ENCODE measurements at regions not wholly inside any gene's neighbourhood (a gene's known extent, or its start where the extent isn't known, plus 50 kb on each side); places are given as distances from the start of the nearest gene placed in this dataset.
"Not testable (repeated sequence)": the region's sequence is repeated elsewhere in the genome, so short reads cannot be mapped to it uniquely, and the experiment has no call there.

DNA sequence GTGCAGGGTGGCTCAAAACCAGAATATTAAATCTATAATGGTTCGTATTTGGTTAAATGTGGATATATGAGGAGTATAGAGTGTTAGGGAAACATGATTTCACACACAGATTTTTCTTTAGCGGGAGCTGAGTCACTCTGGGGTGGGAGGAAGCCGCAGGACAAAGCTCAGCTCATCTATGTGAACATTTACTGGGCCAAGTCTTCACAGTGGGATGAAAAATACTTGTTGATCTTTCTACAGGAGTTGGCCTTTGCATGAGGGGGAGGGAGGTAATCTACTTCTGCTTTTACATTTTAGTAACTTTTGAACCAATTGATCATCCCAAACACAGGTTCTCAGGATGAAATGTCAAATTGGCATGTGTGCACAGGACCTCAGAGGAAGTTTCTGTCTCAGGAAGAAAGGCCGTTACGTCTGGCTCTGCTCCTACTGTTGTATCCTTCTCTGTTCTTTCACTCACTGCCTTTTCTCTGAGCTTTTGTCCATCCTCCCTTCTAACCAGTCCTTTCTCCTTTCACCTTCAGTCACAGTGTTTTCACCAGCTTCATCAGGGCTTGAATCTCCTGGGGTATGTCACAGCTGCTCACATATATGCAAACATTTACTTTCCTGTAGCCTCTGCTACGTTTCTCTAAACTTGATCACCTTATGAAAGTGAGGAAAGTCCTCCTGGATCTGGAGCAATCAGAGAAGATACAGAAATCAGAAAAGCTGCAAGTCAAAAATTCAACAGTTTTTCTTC is 943.3 kb upstream of the FANCL start:
- no peak for DNase-seq (ENCODE audit: low read depth)

DNA sequence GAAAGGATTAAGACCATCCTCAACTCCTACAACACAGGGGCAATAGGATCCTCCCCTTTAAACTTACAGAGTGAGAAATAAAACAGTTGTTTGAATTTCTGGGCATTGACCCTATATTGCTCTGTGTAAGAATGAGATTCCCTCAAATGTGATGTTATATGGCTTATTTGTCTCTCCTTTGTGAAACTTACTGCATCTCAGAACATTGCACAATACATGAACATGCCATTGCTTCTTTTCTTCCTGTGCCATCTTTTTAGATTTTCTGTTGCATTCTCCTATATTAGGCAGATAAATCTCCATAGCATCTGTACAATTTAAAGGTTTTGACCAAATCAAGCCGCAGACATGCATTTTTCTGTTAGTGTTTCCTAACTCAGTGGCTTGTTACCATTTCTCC is 941.9 kb upstream of the FANCL start:
- DNase-seq (ENCODE audit: low read depth) = no peak

DNA sequence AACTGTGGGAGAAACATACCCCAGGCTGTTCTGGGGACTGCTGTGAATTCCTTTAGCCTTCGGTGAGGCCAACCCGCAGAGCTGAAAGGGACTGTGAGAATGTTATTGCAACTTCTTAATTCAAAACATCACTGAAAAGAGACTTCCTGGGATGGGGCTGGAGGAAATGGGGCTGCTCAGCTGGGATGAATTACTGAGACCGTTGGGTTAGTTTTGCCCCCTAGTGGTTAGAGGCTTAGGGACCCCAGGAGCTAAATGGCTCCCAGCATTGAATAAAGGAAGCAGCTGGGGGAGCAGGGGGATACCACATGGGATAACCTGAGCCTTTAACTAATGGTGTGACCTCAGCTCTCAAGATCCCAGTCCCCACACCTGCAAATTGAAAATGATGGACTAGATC is 941.1 kb upstream of the FANCL start:
- DNase-seq (ENCODE audit: low read depth) = no peak

DNA sequence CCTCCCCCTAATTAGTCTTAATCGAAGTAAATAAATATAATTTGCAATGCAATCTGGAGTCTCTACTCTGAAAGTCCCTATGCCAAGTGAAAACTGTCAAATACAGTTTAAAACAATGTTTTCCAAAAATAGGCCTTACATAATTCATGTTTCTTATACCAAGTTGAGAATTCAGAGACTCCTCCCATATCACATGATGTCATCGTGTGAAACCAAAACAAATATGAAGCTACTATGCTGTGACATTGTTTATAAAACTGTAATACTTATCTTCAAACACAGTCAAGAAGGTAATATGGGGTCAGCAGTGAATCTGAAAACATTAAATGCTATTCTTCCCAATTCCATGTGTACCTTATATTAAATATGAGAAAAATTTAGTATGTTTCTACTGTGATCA is 940.2 kb upstream of the FANCL start:
- no peak for DNase-seq (ENCODE audit: low read depth)

DNA sequence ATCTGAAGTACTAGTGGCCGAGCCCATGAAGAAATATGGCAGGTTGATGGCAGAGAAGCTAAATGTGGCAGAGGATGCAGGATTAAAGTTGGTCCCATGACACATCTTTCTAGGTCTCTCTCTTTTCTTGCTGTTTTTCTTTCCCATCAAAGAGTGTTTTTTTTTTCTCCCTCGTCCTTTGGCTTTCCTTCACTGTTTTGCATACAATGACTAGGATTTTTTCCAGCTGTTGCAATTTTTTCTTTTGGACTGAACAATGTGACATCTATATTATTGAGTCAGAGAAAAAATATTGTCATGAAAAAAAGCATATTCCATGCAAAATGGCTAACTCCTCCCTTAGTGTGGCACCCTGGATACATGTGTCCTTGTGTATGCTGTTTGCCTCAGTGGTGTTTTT is 939.5 kb upstream of the FANCL start:
- no peak for DNase-seq (ENCODE audit: low read depth)

DNA sequence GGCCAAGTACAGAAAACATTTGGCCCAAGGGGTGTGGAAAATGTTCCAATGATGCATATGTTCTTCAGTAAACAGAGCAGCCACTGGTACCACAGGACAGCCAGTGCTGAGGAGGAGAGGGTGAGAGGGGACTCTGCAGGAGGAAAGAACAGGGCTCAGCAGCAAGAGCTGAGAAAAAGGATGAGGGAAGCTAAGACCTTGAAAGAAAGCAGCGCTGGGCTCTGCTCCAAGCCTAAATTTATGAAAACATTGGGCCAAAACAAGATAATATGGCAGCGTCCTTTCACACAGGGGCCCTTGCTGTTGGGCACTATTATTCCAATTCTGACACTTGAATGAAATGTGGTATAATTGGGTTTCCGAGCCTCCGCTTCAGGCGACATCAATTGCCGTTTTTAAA is 939.0 kb upstream of the FANCL start:
- no peak for DNase-seq (ENCODE audit: low read depth)

DNA sequence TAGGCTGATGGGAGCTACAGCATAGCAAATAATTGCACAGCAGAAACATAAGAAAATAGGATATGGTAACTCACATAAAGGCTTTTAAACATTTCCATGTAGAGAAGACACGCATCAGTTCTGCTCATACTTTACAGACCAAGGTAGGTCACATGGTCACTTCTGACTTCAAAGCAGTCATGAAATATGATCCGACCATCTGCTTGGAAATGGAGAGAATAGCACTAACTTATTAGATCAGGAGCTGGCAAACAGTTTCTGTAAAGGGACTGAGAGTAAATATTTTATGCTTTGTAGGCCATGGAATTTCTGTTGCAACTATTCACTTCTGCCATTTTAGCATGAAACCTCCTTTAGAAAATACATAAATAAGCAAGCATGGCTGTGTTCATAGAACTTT is 936.6 kb upstream of the FANCL start:
- DNase-seq (ENCODE audit: low read depth) = no peak

DNA sequence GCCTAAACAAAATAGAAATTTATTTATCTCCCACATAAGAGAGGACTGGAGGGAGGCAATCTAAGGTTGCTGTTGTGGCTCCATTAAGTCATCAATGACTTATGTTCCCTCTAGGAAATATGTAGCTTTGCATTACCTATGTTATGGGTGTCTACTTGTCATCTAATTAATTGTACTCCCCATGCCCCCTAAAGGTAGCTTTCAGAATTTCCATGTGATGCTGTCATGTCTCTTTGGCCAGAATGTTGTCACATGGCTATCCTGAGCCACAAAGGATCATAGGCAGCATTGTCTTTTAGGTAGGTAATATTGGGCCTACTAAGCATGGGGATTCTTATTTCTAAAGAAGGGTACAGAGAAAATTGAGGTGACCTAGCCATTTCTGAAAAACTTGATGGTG is 935.6 kb upstream of the FANCL start:
- no peak for DNase-seq (ENCODE audit: low read depth)

DNA sequence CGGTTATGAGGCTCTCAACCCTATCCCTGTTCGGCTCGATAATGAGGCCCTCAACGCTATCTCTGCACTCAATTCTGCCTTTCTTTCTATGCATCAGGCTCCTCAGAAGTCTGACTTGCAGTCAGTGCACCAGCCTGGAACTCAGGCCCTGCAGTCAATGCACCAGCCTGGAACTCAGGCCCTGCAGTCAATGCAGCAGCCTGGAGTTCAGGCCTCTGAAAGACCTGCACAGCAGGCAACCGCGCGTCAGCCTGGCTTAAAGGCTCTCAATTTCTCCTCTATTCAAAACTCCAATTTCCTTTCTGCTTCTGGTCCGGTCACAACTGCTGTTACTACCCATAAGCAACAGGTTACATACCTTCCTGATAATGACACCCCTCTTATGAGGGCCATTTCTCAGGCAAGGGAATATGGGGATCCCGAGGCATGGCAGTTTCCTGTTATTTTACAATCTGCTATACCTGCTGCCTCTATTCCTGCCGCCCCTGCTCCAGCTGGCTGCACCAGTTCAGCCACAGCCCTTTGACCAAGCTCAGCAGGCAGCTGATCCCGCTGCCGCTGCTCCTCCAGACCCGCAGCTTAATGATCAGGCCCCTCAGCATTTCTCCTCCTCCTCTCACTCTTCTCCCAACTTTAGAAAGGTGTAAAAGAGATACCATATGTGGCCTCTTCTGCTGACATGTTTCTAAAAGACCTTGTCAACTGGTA is 933.6 kb upstream of the FANCL start:
- no peak for DNase-seq (ENCODE audit: low read depth)

DNA sequence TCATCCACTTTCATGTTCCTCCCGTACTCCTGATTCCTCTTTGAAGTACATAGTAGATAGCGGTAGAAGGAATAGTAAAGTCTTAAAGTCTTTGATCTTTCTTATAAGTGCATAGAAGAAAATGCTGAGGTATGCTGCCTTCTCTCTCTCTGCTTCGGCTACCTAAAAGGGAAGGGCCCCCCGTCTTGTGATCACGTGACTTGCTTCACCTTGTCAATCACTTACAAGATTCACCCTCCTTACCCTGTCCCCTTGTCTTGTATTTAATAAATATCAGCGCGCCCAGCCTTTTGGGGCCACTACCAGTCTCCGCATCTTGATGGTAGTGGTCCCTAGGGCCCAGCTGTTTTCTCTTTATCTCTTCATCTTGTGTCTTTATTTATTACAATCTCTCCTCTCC is 932.2 kb upstream of the FANCL start:
- DNase-seq (ENCODE audit: low read depth) = no peak

DNA sequence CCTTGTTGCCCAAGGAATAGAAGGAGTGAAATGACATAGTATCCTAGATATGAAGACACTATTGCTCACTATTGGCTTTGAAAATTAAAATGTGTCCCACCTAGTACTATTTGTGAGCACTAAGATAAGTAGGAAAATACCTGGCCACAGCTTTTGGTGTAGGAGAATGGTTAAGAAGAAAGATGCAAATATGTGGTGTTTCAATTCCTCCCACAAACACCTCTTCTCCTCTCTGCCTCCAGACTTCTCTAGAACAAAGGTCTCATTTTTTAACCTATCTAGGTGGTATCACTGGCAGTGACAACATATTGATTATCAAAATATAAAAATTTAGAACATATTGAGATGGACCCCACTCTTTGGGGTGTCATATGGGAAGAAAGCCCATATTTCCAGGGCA is 929.9 kb upstream of the FANCL start:
- no peak for DNase-seq (ENCODE audit: low read depth)

DNA sequence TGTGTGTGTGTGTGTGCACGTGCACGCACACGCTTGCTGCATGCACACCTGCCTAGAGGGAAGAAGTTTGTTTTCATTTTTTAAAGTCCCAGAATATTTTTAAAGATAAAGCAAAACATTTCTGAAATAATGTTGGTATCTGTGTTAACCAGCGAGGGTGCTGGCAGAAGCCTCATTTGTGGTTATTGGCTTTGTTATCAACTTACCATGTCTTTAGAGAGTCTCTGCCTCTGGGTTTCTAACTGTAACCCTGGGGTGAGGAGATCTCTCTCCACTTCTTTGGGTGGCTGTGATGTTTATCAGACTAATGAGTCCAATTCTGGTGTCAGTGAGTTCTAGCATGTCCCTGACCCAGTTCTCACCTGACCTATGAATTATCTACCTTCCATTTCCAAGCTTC is 927.6 kb upstream of the FANCL start:
- DNase-seq (ENCODE audit: low read depth) = no peak

DNA sequence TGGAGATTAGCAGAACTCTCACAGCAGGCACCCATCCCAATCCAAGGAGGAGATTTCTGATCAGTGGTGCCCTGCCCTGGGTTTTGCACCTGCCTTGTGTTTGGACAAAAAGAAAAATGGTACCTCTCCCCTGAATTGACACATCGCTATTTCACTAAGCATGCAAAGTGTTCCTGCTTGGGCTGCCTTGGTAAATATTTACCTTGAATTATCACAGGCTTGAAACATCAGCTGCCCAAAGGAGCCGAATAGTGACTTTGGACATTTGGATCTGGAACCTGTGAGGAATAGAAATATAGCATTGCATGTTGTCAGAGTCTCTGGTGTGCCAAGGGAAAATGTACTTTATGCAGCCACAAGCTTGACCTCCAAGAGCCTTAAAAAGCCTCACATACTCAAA is 926.4 kb upstream of the FANCL start:
- DNase-seq (ENCODE audit: low read depth) = no peak

DNA sequence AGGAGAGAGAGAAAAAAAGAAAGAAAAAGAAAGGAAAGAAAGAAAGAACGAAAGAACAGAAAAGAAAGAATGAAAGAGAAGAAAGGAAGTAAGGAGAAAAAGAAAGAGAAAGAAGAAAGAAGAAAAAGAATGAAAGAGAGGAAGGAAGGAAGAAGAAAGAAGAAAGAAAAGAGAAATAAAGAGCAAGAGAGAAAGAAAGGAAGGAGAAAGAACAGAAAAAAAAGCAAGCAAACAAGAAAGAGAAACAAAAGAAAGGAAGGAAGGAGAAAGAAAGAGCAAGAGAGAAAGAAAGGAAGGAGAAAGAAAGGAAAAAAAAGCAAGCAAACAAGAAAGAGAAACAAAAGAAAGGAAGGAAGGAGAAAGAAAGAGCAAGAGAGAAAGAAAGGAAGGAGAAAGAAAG is 916.8 kb upstream of the FANCL start:
- not testable (repeated sequence) for DNase-seq (ENCODE audit: low read depth)

DNA sequence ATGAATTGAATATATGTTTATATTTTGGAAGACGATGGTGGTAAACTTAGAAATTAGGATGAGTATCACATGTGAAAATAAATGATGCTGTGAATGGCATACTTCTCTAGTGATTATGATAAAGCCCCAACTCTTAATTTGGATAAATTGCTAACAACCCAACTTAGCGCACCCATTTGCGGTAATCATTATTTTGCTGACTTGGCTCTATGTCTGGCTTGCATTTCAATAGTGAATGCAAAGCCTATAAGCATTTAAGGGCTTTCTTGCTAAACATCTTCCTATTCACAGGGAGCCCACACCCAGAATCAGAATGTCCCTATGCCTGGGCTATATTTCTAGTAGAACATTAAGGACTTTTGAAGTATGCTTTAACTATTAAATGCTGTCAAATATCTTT is 910.7 kb upstream of the FANCL start:
- DNase-seq (ENCODE audit: low read depth) = no peak

DNA sequence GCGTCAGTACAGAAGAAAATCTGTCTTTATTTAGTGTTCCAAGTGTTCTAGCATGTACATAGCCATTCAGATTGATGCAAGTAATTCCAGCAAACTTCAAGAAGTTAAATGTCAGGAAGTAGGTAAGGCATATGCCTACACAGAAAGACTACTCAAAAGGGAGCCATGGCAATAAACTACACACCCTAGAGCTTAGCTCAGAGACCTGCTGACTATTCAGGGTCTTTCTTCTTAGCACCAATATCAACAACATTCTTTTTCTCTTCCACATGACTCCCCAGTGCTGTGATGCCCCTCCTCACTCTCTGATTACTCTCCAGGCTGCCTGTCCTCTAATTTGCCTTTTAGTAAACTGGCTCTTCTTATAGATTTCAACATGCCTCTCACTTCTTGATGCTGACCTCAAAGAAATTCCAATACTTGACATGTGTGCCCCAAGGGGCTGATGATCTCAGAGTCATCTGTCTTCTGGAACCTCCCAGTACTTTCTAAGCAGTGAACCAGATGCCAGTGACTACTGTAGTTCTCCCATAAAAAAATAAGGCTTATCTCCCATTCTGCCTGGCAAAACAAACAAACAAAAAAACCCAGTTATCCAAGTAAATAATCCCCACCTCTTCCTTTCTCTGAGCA is 909.2 kb upstream of the FANCL start:
- no peak for DNase-seq (ENCODE audit: low read depth)

DNA sequence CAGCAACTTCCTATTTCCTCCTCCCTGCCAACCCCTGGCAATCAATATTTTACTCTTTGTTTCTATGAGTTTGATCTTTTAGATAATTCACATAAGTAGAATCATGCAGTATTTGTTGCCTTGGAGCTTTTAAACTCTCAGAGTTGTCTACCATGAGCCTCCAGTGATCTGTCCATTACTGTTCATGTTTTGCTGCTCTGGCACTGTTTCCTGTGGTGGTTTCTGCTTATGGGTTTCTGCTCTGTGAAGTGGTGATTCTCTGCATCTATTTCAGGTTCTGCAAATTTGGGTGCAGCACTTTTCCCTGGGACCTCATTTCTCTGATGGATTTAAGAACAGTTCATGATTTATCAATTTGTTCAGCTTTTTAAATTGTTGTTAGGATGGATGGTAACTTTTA is 908.1 kb upstream of the FANCL start:
- DNase-seq (ENCODE audit: low read depth) = no peak

DNA sequence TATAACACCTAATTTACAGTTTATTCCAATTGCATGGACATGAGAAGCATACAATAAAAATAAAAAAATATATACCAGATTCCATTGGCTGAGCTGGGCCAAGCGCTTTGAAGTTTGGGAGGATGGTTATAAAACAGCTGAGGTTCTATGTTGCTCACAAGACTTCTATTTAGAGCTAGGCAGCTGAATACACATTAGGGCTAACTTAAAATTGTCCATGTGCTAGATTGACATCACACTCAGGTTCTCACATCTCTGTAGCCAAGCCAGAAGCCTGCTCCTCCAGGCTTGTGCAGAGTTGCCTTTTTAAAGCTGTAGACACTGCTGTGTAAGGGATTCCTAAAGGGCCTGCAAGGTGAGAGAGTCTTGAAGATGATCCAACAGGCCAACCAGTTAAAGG is 871.1 kb upstream of the FANCL start:
- no peak for DNase-seq (ENCODE audit: low read depth)

DNA sequence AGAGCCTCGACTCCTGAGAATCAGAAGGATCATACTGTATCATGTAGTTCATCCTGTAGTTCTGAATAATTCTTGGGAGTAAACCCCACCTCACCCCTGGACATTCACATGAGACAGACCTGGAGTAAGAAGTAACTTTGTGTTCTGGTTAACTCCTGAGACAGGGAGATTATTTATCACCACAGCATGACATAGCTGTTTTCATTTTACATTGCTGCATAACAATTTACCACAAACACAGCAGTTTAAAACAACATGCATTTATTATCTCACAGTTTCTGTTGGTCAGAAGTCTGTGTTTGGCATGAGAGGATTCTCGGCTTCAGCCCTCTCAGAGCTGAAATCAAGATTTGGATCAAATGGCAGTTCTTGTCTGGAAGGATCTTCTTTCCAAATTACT is 855.8 kb upstream of the FANCL start:
- DNase-seq (ENCODE audit: low read depth) = no peak

DNA sequence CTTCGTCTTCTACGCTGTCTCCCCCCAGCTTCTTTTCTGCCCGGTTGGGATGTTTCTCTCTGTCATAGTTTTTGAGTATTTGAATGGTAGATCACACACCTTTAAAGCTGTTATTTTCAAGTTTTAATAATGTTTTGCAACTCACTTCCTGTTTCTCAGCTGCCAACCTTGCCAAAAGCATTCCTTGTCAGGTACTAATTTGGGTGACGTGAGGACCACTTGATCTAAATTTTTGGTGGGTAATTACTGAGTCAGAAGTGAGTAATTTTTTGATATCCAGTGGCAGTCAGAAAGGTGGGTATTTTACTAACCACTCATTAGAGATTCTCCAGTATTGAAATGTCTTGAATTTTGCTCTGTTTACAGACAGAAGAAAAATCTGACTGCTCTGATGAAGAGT is 852.4 kb upstream of the FANCL start:
- no peak for DNase-seq (ENCODE audit: low read depth)

DNA sequence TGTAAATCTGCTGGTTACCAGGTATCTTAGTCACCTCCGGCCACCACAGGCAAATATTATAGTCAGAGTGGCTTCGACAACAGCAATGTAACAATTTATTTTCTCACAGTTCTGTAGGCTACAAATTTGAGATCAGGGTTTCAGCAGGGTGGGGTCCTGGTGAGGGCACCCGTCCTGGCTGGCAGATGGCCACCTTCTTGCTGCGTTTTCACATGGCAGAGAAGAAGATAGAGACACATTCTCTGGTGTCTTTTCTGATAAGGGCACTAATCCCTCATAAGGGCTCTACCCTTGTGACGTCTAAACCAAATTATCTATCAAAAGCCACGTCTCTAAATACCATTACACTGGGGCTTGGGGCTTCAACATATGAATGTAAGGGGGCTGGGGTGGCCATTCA is 843.2 kb upstream of the FANCL start:
- no peak for DNase-seq (ENCODE audit: low read depth)

DNA sequence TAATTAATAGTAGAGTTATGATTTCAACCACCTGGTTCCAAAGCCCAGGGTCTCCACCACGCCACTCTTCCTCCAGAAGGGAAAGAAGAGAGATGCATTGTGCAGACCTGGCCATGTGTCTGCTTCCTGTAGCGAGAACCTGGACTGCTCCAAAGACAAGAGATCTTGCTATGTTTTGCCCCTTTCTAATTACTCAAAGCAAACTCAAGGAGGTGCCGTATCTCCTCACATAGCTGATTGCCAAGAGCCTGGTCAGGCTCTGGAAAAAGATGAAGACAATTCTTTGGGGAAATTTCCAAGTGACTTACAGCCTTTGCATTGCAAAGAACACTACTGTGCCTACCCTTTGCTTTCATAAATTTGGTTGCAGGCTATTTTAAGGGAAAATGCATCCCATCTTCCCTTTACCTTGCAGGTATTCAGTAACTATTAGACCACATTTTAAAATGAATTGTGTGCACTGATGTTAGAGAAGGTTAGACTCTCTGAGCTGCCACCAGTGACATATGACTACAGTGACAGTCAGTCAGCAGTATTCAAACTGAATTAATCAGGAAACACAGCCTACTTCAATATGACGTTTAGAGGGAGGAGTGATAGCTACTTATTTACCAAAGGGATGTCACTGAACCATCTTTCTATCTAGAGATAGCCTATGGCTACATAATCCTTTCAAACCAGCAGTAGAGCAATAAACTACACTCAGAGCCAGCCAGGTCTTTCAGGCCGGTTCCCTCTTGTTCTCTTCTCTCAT is 842.1 kb upstream of the FANCL start:
- no peak for DNase-seq (ENCODE audit: low read depth)

DNA sequence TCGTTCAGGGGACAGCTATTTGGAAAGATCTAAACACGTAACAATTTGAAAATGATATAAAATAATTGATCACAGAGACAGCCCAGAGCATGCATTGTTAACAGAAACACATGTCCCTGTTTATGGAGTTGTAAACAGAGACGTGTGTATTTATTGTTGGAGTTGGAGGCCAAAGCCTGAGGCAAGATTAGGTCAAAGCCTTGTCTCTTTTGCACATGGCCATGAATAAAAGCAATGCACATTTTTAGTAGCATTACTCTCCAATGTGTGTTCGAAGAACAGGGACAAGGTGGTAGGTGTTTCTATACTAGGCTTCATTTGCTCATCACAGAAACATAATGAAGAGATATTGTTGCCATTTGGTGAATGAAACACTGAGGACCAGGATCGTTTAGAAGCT is 841.5 kb upstream of the FANCL start:
- no peak for DNase-seq (ENCODE audit: low read depth)
